Trophoblast cell (in vitro differentiated cells and primary cell): ENCODE measurements at regions not wholly inside any gene's neighbourhood (a gene's known extent, or its start where the extent isn't known, plus 50 kb on each side); places are given as distances from the start of the nearest gene placed in this dataset.

Experiments
- DNase-seq, 2 donors: peaks; one replicate each; pipeline ENCODE4 v3.0.0-alpha.2; 2016
- H2AFZ ChIP-seq: 2 replicates; pipeline ENCODE4 v1.6.1; 2013; ENCODE audit warnings: low read length, moderate library complexity, mild to moderate bottlenecking; ENCODE audit not compliant: insufficient read depth, poor library complexity
- H2AK5ac ChIP-seq: 2 replicates; pipeline ENCODE4 v1.6.1; 2013; ENCODE audit warnings: mild to moderate bottlenecking, low read length
- H2BK120ac ChIP-seq: 2 replicates; pipeline ENCODE4 v1.6.1; 2013; ENCODE audit warnings: low read length, mild to moderate bottlenecking, moderate library complexity; ENCODE audit not compliant: insufficient read depth, poor library complexity
- H2BK12ac ChIP-seq: 2 replicates; pipeline ENCODE4 v1.6.1; 2013; ENCODE audit warnings: mild to moderate bottlenecking, low read length, moderate library complexity
- H2BK5ac ChIP-seq: 2 replicates; pipeline ENCODE4 v1.6.1; 2013; ENCODE audit warnings: low read length, low read depth, moderate library complexity, mild to moderate bottlenecking; ENCODE audit not compliant: poor library complexity
- H3K14ac ChIP-seq: 2 replicates; pipeline ENCODE4 v1.6.1; 2013; ENCODE audit warnings: mild to moderate bottlenecking, low read length
- H3K18ac ChIP-seq: 2 replicates; pipeline ENCODE4 v1.6.1; 2013; ENCODE audit warnings: mild to moderate bottlenecking, low read length
- H3K23ac ChIP-seq: 2 replicates; pipeline ENCODE4 v1.6.1; 2013; ENCODE audit warnings: low read length
- H3K27ac ChIP-seq: 2 replicates; pipeline ENCODE4 v1.5.1; 2013; ENCODE audit warnings: low read depth, mild to moderate bottlenecking, inconsistent platforms, low read length, moderate library complexity
- H3K27me3 ChIP-seq: 2 replicates; pipeline ENCODE4 v1.6.1; 2013; ENCODE audit warnings: inconsistent platforms, mild to moderate bottlenecking, low read length, moderate library complexity; ENCODE audit not compliant: insufficient read depth
- H3K36me3 ChIP-seq, 2 experiments: 1 replicate in 1 of 2; 2 replicates in 1 of 2; pipeline ENCODE4 v1.6.1; 2013; ENCODE audit warnings: low read length in 2 of 2, mild to moderate bottlenecking in 2 of 2, moderate library complexity in 1 of 2; ENCODE audit not compliant: insufficient read depth in 2 of 2, control insufficient read depth in 1 of 2
- H3K4ac ChIP-seq: 2 replicates; pipeline ENCODE4 v1.6.1; 2013; ENCODE audit warnings: low read depth, mild to moderate bottlenecking, low read length, moderate library complexity
- H3K4me1 ChIP-seq, 2 experiments: 1 replicate in 1 of 2; 2 replicates in 1 of 2; pipeline ENCODE4 v1.6.1; 2013; ENCODE audit warnings: low read length in 2 of 2, mild to moderate bottlenecking in 2 of 2, moderate library complexity in 1 of 2; ENCODE audit not compliant: insufficient read depth in 2 of 2, control insufficient read depth in 1 of 2
- H3K4me2 ChIP-seq: 2 replicates; pipeline ENCODE4 v1.6.1; 2013; ENCODE audit warnings: inconsistent platforms, mild to moderate bottlenecking, low read length, moderate library complexity
- H3K4me3 ChIP-seq: 2 replicates; pipeline ENCODE4 v1.5.1; 2013; ENCODE audit warnings: mild to moderate bottlenecking, low read depth, low read length, inconsistent platforms
- H3K79me1 ChIP-seq: one replicate; pipeline ENCODE4 v1.6.1; 2013; ENCODE audit warnings: low read length
- H3K79me2 ChIP-seq: 2 replicates; pipeline ENCODE4 v1.6.1; 2013; ENCODE audit warnings: low read length, mild to moderate bottlenecking; ENCODE audit not compliant: control insufficient read depth, insufficient read depth, poor library complexity
- H3K9ac ChIP-seq: 2 replicates; pipeline ENCODE4 v1.6.1; 2013; ENCODE audit warnings: mild to moderate bottlenecking, low read length
- H3K9me3 ChIP-seq: 2 replicates; pipeline ENCODE4 v1.6.1; 2013; ENCODE audit warnings: low read depth, mild to moderate bottlenecking, control low read depth, inconsistent platforms, low read length; ENCODE audit not compliant: insufficient read depth
- H4K12ac ChIP-seq: 2 replicates; pipeline ENCODE4 v1.6.1; 2013; ENCODE audit warnings: low read depth, mild to moderate bottlenecking, low read length, moderate library complexity
- H4K8ac ChIP-seq: 2 replicates; pipeline ENCODE4 v1.6.1; 2013; ENCODE audit warnings: low read depth, mild to moderate bottlenecking, low read length, moderate library complexity
- H4K91ac ChIP-seq: one replicate; pipeline ENCODE4 v1.6.1; 2013; ENCODE audit warnings: low read depth, mild to moderate bottlenecking, low read length, moderate library complexity
- WGBS: extraction: QIAGEN DNeasy Blood & Tissue Kit; methylation state at CpG from one replicate; pipeline ENCODE4 v1.1.7; 2013; ENCODE audit warnings: missing lambda C conversion rate; ENCODE audit not compliant: insufficient read length, insufficient coverage; ENCODE audit errors: extremely low coverage; 5-methylcytosine and 5-hydroxymethylcytosine counted together

GRCh38 chr1:30088594-30088993 lies 634.8 kb downstream of the MATN1 start:
- no peaks in the 10 kb centered on the region for H3K36me3 ChIP-seq
- no peak overlapping the region for H2AFZ ChIP-seq
- no peak overlapping the region for H2BK12ac ChIP-seq
- H2AK5ac ChIP-seq, result no peak overlapping the region
- no peak overlapping the region for H4K12ac ChIP-seq
- H3K23ac ChIP-seq, result no peak overlapping the region
- H4K91ac ChIP-seq, result no peak overlapping the region
- H2BK5ac ChIP-seq, result no peak overlapping the region
- no peak overlapping the region for H2BK120ac ChIP-seq
- H3K4me2 ChIP-seq, result no peak overlapping the region
- H3K27ac ChIP-seq, result no peak overlapping the region
- H3K79me1 ChIP-seq, result no peaks in the 10 kb centered on the region
- H3K18ac ChIP-seq, result no peak overlapping the region
- H4K8ac ChIP-seq, result no peak overlapping the region
- no peak overlapping the region for H3K4ac ChIP-seq
- no peak for DNase-seq
- H3K9me3 ChIP-seq, result peaks cover 21% of the 10 kb centered on the region
- no peak overlapping the region for H3K14ac ChIP-seq
- no peaks in the 10 kb centered on the region for H3K79me2 ChIP-seq
- no peaks in the 10 kb centered on the region for H3K27me3 ChIP-seq
- peaks cover 0 to 5% of the 10 kb centered on the region in 2 experiments for H3K4me1 ChIP-seq
- no CpG with 5 or more reads among the region's 10 CpGs for WGBS
- H3K4me3 ChIP-seq, result no peak overlapping the region
- no peak overlapping the region for H3K9ac ChIP-seq

GRCh38 chr1:30087465-30087864 lies 635.9 kb downstream of the MATN1 start:
- Histone ChIP-seq H3K23ac (no peak overlapping the region), H2BK12ac (no peak overlapping the region), H3K79me2 (no peaks in the 10 kb centered on the region), H3K27ac (no peak overlapping the region), H3K4me3 (no peak overlapping the region), H3K27me3 (no peaks in the 10 kb centered on the region), H3K14ac (no peak overlapping the region), H4K91ac (no peak overlapping the region), H3K4me2 (no peak overlapping the region), H3K36me3 (no peaks in the 10 kb centered on the region), H2AFZ (no peak overlapping the region), H3K79me1 (no peaks in the 10 kb centered on the region), H4K8ac (no peak overlapping the region), H3K9me3 (peaks cover 13% of the 10 kb centered on the region), H3K9ac (no peak overlapping the region), H2AK5ac (no peak overlapping the region), H2BK120ac (no peak overlapping the region), H3K18ac (no peak overlapping the region), H2BK5ac (no peak overlapping the region), H4K12ac (no peak overlapping the region), H3K4me1 (peaks cover 0 to 5% of the 10 kb centered on the region in 2 experiments), H3K4ac (no peak overlapping the region)
- DNase-seq, result no peak
- WGBS, result no CpG with 5 or more reads among the region's 6 CpGs

- Histone ChIP-seq H4K12ac (no peak overlapping the region), H3K36me3 (no peaks in the 10 kb centered on the region), H3K27ac (no peak overlapping the region), H4K91ac (no peak overlapping the region), H3K27me3 (no peaks in the 10 kb centered on the region), H2BK5ac (no peak overlapping the region), H3K4me1 (peaks cover 0 to 5% of the 10 kb centered on the region in 2 experiments), H3K79me2 (no peaks in the 10 kb centered on the region), H3K79me1 (no peaks in the 10 kb centered on the region), H3K4ac (no peak overlapping the region), H3K18ac (no peak overlapping the region), H3K4me3 (no peak overlapping the region), H2BK12ac (no peak overlapping the region), H4K8ac (no peak overlapping the region), H2AFZ (no peak overlapping the region), H2AK5ac (no peak overlapping the region), H3K4me2 (peak overlapping the region; percentile 29), H3K9ac (no peak overlapping the region), H3K9me3 (peaks cover 7% of the 10 kb centered on the region), H2BK120ac (no peak overlapping the region), H3K23ac (no peak overlapping the region), H3K14ac (no peak overlapping the region)
- peak in 1 of 2 donors; percentile 8 for DNase-seq
- 100% methylated on average over 1 of the region's 45 CpGs for WGBS
These were observed 637.3 kb downstream of the MATN1 start for GRCh38 chr1:30085811-30086770.

- DNase-seq, result no peak
- Histone ChIP-seq H4K91ac (no peak overlapping the region), H3K23ac (no peak overlapping the region), H3K14ac (no peak overlapping the region), H2AK5ac (no peak overlapping the region), H3K4me3 (no peak overlapping the region), H2AFZ (no peak overlapping the region), H3K9me3 (no peaks in the 10 kb centered on the region), H3K9ac (no peak overlapping the region), H3K4me1 (peaks cover 0 to 5% of the 10 kb centered on the region in 2 experiments), H3K4ac (no peak overlapping the region), H3K79me1 (no peaks in the 10 kb centered on the region), H3K27ac (no peak overlapping the region), H3K36me3 (no peaks in the 10 kb centered on the region), H3K27me3 (no peaks in the 10 kb centered on the region), H2BK120ac (no peak overlapping the region), H3K4me2 (no peak overlapping the region), H3K18ac (no peak overlapping the region), H2BK5ac (no peak overlapping the region), H3K79me2 (no peaks in the 10 kb centered on the region), H2BK12ac (no peak overlapping the region), H4K8ac (no peak overlapping the region), H4K12ac (no peak overlapping the region)
- WGBS, result no CpG with 5 or more reads among the region's 12 CpGs
These were observed 638.3 kb downstream of the MATN1 start for GRCh38 chr1:30084909-30085571.
